NCI-H146 treated with DMSO at 0.1 percent for 48 hours (cell line): ENCODE measurements at regions not wholly inside any gene's neighbourhood (a gene's known extent, or its start where the extent isn't known, plus 50 kb on each side); places are given as distances from the start of the nearest gene placed in this dataset.

ENCODE experiments used
- DNase-seq: peaks from one replicate; lab custom pipeline; 2025; ENCODE audit not compliant: unreplicated experiment; lab: John Stamatoyannopoulos, UW

DNA sequence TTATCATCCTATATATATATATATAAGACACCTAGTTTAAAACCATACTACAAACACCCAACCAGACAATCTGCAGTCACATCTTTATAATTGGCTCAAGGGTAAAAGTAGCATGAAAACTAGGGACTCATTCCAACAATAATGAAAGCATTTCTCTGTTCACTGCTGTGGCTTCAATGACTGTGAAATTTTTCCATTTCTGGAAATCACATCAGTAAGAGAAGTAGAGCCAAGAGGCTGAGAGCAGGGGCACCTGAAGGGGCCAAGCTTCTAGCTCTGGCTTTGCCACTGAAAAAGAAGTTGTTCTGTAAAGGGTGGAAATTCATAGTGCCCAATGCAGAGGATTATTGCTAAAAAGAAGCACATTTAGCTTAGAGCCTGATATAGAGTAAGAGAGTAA, 158.6 kb upstream of the GLI3 start:
- no peak for DNase-seq

DNA sequence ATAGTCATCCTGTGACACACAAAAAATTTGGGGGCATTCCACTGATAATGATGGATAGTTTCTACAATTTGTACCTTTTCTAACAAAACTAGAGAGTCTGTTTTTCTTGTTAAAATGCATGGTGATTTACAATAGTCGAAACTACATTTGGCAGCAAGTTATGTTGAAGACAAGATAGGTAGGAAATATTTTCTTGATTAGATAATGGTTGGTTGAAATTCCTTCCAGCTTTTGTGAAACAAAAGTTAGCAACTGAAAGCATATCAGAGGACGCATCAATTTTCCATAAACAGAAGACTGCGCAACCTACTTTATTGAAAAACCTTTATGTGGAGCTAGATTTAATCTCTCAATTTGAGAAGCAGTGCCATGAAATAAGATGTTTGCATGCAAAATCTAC, 155.8 kb upstream of the GLI3 start:
- no peak for DNase-seq

DNA sequence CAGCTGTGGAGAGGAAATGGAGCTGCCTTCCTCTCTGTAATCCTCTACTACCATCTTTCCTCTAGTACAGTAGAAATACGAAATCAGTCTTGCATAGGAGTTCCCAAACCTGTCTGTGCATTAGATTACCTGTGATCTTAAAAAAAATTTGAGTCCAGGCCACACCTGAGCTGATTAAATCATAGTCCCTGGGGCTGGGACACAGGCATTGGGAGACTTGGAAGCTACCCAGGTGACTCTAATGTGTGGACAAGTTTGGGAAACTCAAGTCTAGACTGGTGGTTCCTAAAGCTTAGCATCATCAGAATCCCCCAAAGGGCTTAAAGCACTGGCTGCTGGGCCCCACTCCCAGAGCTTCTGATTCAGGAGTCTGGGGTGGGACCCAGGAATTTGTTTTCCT, 152.7 kb upstream of the GLI3 start:
- no peak for DNase-seq

DNA sequence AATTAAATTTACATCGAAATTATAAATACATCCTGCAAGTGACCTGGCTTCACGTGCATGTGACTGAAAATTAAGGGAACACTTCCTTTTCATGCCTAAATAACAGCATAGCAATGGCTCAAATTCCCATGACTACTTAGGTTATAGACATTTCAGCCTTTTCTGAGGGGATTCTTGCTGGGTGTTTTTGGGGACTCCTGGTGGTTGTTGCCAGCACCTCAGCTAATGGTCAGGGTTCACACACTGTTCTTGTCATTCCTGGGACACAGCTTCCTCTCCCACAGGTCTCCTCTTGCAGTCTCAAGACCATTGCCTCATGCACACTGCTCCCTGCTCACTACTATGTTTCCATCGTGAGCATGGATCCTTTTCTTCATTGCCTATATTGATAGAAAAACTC, 148.9 kb upstream of the GLI3 start:
- DNase-seq: no peak

DNA sequence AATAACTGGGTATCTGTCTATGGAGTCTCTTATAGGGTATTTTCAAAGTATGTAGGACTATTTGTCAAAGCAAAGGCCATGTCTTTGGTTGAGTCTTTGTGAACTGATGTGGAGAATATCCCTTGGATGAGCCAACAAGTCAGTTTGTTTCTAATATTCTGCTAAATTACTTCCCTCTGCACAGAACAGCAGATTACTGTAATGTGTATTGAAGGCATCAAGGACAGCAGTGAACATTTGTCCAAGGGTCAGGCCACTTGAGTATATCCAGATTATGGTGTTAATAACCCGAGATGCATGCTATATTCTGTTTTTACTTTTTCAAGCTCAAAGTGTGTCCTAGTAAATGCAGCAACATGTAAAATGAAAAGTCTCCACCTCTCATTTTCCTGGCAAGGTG, 144.2 kb upstream of the GLI3 start:
- no peak for DNase-seq

- DNase-seq: no peak
Observed at GRCh38 chr7:42380401-42380800, 143.4 kb upstream of the GLI3 start.

GRCh38 chr7:42378149-42378548, 141.1 kb upstream of the GLI3 start:
- DNase-seq: no peak

- no peak for DNase-seq
Observed at GRCh38 chr7:42373285-42373684, 136.3 kb upstream of the GLI3 start.

DNA sequence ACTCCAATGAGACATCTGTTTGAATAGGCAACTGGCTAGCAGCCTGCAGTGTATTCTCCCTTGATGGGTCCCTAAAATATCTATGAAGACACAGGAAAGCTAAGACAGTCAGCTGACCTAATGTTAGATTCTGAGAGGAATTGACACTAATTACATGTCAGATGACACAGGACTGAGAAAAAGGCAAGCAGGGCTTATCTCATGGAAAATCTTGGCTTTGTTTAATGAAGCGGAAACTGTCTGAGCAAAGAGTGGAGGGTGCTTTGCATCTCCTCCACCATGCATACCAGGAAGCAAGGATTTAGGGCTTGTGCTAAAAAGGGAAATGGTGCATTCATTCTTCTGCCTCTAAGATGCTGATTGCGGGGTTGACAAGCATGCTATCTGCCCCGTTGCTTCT, 135.5 kb upstream of the GLI3 start:
- DNase-seq: no peak

DNA sequence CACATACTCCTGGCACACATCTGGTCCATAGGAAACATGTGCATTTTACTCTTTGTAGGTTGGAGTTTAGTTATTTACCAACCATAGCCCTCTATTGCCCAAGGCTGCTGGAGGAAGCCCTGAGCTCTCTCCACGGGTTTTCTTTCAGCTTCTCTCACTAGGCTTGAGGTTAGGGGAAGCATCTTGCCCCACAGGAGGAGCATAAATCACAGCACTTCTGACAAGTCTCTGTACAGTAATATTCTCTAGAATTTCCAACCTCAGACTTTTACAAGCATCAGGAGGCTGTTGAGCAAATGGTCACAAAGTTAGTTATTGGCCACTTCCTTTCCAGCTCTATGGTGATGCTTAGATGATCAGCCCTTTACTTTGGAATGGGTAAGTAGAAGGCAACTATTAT, 122.9 kb upstream of the GLI3 start:
- no peak for DNase-seq

DNA sequence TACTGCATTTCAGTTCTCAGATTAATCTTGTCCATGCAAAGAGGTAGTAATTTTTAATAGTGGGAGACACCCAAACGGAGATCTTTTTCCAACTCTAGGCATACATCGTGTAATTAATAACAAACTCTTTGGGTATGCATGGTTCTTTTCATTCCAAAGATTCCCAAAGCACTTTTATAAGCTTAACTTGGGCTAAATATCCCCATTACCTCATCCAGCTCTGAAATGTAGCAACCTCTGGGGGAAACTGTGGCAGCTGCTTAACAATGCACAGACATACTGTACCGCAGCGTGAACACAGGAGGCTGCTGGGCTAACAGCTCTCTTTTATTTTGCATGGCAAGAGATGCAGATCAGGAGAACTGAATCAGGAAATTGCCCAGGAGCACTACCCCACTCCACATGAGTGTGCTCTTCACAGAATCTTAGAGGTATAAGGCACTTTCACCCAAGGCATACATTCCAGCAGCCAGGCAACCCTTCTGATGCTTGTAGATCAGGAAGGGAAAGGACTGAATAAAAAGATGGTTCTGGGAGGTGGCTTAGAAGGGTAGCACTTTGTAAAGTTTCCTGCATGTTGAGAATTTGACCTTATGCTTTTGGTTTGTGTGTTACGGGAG, 114.4 kb upstream of the GLI3 start:
- no peak for DNase-seq

- DNase-seq: no peak
Observed at GRCh38 chr7:42350801-42351200, 113.8 kb upstream of the GLI3 start.

- no peak for DNase-seq
Observed at GRCh38 chr7:42348631-42349030, 111.6 kb upstream of the GLI3 start.

DNA sequence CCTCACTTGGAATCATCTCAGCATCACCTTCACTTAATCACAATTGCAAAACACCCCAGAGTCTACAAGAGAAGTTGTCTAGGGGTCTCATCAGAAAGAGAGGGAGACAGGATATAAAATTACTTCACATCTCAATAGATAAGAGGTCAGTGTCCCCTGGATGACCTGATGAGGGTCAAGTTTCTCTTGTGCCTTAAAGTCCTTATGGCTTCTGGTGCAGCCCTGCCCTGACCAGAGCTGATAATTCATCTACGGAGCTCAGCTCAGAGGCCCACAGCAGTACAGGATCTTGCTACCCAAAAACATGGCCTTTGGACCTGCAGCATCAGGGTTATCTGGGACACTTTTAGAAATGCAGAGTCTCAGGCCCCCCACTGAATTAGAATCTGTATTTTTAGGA, 111.1 kb upstream of the GLI3 start:
- no peak for DNase-seq

- no peak for DNase-seq
Observed at GRCh38 chr7:42347616-42348015, 110.6 kb upstream of the GLI3 start.

DNA sequence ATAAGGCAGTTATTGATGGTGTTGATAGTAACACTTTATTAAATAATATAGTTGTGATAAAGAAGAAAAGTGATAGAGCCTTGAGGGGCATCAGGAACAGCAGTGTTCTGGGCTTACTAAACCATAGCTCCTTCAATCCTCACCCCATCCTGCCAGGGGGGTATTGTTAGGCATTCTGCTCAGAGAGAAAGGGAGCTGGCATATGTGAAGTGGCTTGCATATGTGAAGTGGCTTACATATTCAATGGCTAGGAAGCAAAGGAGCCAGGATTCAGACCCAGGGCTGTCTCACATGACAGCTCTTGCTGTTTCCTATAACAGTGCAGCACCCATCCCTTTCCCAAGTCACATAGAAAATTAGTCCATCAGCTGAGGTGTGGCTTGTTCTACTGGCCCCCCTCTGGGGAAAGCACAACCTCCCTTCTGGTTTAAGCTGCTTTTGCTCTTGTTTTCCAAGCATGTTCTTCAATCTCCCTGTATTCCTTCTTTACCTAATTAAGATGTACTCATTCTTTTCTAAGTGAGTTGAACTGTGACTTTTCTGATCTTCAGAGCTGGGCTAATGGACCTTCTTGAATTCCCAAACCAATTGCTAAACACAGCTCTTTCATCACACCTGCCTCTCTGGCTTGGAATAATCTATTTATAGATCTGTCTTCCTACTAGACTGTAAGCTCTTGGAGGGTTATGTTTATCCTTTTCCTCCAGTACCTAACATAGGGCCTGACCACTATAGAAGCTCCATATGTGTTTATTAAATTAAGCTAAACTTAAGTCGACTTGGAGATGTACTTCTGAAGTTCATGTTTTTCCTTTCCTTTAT, 108.7 kb upstream of the GLI3 start:
- no peak for DNase-seq

DNA sequence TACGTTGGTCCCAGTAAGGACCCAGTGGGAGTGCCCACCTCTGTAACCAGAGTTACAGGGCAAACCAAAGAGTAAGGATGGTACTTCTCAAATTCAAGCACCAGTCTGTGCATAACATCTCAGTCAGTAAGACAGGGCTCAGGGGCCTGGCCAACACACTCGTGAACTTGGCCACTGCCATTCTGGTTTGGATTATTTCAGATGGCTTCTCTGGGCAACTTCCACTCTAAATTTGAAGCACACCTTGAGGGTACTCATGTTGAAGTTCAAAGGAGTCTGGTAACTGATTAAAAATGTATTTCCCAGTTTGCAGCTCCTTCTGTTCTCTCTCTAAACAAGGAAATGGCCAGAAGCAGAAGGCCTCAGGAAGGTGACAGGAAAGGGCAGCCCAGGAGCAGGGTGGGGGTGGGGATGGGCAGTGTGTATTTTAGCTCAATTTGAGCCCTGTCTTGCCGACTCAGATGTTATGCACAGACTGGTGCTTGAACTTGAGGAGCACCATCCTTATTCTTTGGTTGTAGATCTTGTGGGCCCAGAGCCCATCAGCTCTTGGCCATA, 107.3 kb upstream of the GLI3 start:
- no peak for DNase-seq

GRCh38 chr7:42342381-42342780, 105.4 kb upstream of the GLI3 start:
- no peak for DNase-seq

- no peak for DNase-seq
Observed at GRCh38 chr7:42340436-42340835, 103.4 kb upstream of the GLI3 start.

DNA sequence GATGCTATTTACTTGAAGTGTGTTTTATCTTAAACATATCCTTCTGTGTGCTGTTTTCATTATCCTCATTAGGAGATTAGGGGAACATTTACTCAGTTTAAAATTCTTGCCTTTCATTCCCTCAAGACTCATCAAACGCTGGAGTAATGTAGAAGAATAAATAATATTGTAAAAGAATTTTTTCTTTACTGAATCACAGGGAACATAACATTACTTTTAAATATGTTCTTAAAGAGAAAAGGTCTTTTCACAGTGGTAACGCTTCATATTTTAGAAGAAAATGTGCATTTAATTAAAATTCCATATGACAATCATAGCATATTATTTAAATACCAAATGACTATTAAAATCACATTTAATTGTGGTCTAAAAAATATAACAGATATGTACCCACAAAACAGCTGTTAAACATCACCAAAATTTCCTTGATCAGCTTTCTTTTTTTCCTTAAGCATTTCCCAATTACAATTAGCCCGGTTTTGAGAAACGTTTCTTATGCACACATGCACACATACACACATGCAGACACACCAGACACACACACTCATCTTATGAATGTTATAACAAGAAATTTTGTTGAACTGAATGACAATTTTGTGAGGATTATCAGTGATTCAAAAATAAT, 102.0 kb upstream of the GLI3 start:
- no peak for DNase-seq

GRCh38 chr7:42338231-42338915, 101.4 kb upstream of the GLI3 start:
- DNase-seq: no peak
